DOHH2 (cell line): ENCODE measurements at regions not wholly inside any gene's neighbourhood (a gene's known extent, or its start where the extent isn't known, plus 50 kb on each side); places are given as distances from the start of the nearest gene placed in this dataset.

ENCODE experiments used
- H3F3A ChIP-seq: fragments of 200-600 bp; sonication (generic), shearing (Covaris generic); 2 replicates; pipeline ENCODE4 v1.6.0; 2016; ENCODE audit warnings: antibody characterized with exemption, mild to moderate bottlenecking; ENCODE audit not compliant: control insufficient read depth, insufficient read depth
- H3K27ac ChIP-seq: fragments of 200-600 bp; sonication (generic); 2 replicates; pipeline ENCODE4 v1.5.1; 2014; ENCODE audit warnings: low read depth, mild to moderate bottlenecking, low read length, moderate library complexity
- H3K27me3 ChIP-seq: fragments of 200-600 bp; sonication (generic); 2 replicates; pipeline ENCODE4 v1.6.1; 2014; ENCODE audit warnings: mild to moderate bottlenecking, low read length, mixed read lengths; ENCODE audit not compliant: control insufficient read depth
- H3K36me3 ChIP-seq: fragments of 200-600 bp; sonication (generic); 2 replicates; pipeline ENCODE4 v1.6.1; 2014; ENCODE audit warnings: mild to moderate bottlenecking, low read length, moderate library complexity, mixed read lengths; ENCODE audit not compliant: control insufficient read depth
- H3K4me1 ChIP-seq: fragments of 200-600 bp; sonication (generic); 2 replicates; pipeline ENCODE4 v1.6.1; 2014; ENCODE audit warnings: mild to moderate bottlenecking, low read length, mixed read lengths; ENCODE audit not compliant: control insufficient read depth
- H3K4me2 ChIP-seq: fragments of 200-600 bp; sonication (generic); 2 replicates; pipeline ENCODE4 v1.6.0; 2014; ENCODE audit warnings: mild to moderate bottlenecking, low read length, moderate library complexity
- H3K4me3 ChIP-seq: fragments of 200-600 bp; sonication (generic); 2 replicates; pipeline ENCODE4 v1.5.1; 2014; ENCODE audit warnings: mild to moderate bottlenecking, low read length, mixed read lengths
- H3K79me2 ChIP-seq: fragments of 200-600 bp; sonication (generic); 2 replicates; pipeline ENCODE4 v1.6.1; 2014; ENCODE audit warnings: mild to moderate bottlenecking, low read length, mixed read lengths; ENCODE audit not compliant: control insufficient read depth
- H3K9me2 ChIP-seq: fragments of 200-600 bp; sonication (generic); replicated peaks from 2 replicates; pipeline ENCODE4 v1.6.1; 2014; ENCODE audit warnings: mild to moderate bottlenecking, low read length, mixed read lengths; ENCODE audit not compliant: control insufficient read depth
- H3K9me3 ChIP-seq: fragments of 200-600 bp; sonication (generic); 2 replicates; pipeline ENCODE4 v1.6.1; 2014; ENCODE audit warnings: antibody characterized with exemption, low read length, mixed read lengths; ENCODE audit not compliant: control insufficient read depth, insufficient read depth
- H4K20me1 ChIP-seq: fragments of 200-600 bp; sonication (generic); 2 replicates; pipeline ENCODE4 v1.6.0; 2014; ENCODE audit warnings: low read depth, mild to moderate bottlenecking, antibody characterized with exemption, low read length, moderate library complexity; ENCODE audit not compliant: control insufficient read depth, insufficient read depth
- CTCF ChIP-seq: fragments of 200-600 bp; sonication (generic); IDR thresholded peaks from one replicate; pipeline ENCODE4 v1.5.1; 2014; ENCODE audit warnings: antibody characterized with exemption, mild to moderate bottlenecking, low read depth, low read length; ENCODE audit not compliant: poor library complexity, severe bottlenecking
- EZH2phosphoT487 ChIP-seq: fragments of 200-600 bp; sonication (generic); IDR thresholded peaks from 2 replicates; pipeline ENCODE4 v1.6.1; 2017; ENCODE audit warnings: borderline replicate concordance, mild to moderate bottlenecking, antibody characterized with exemption, low read length, moderate library complexity, mixed read lengths

- Histone ChIP-seq H3K9me3 (no peaks in the 10 kb centered on the region), H3K4me3 (no peak overlapping the region), H3K79me2 (no peaks in the 10 kb centered on the region), H4K20me1 (no peaks in the 10 kb centered on the region), H3K4me1 (no peaks in the 10 kb centered on the region), H3K9me2 (no peaks in the 10 kb centered on the region), H3K4me2 (no peak overlapping the region), H3K36me3 (no peaks in the 10 kb centered on the region), H3K27me3 (no peaks in the 10 kb centered on the region), H3K27ac (no peak overlapping the region), H3F3A (no peaks in the 10 kb centered on the region)
- TF ChIP-seq CTCF (no peak), EZH2phosphoT487 (no peak)
Observed at GRCh38 chr15:62722237-62722636, 320.3 kb upstream of the TPM1 start.

GRCh38 chr15:62726461-62726860, 316.1 kb upstream of the TPM1 start:
- Histone ChIP-seq H3K79me2 (no peaks in the 10 kb centered on the region), H3K9me2 (no peaks in the 10 kb centered on the region), H3F3A (no peaks in the 10 kb centered on the region), H3K36me3 (no peaks in the 10 kb centered on the region), H3K9me3 (no peaks in the 10 kb centered on the region), H4K20me1 (no peaks in the 10 kb centered on the region), H3K27me3 (no peaks in the 10 kb centered on the region), H3K4me3 (no peak overlapping the region), H3K4me2 (no peak overlapping the region), H3K27ac (no peak overlapping the region), H3K4me1 (no peaks in the 10 kb centered on the region)
- TF ChIP-seq CTCF (no peak), EZH2phosphoT487 (no peak)

- no peak overlapping the region for H3K27ac ChIP-seq
- no peaks in the 10 kb centered on the region for H3K4me1 ChIP-seq
- no peaks in the 10 kb centered on the region for H3K9me3 ChIP-seq
- H3K4me2 ChIP-seq, result no peak overlapping the region
- H3K4me3 ChIP-seq, result no peak overlapping the region
- 0 out of 2 replicates have a peak, but pooled peaks cover 3% of the 10 kb centered on the region for H3K27me3 ChIP-seq
- no peaks in the 10 kb centered on the region for H3K79me2 ChIP-seq
- no peak for TF ChIP-seq EZH2phosphoT487
- H3K36me3 ChIP-seq, result no peaks in the 10 kb centered on the region
- H3K9me2 ChIP-seq, result no peaks in the 10 kb centered on the region
- no peaks in the 10 kb centered on the region for H4K20me1 ChIP-seq
- H3F3A ChIP-seq, result no peaks in the 10 kb centered on the region
Observed at GRCh38 chr15:62727501-62727900, 315.0 kb upstream of the TPM1 start.

- Histone ChIP-seq H3K27ac (no peak overlapping the region), H3K4me2 (no peak overlapping the region), H3K4me3 (no peak overlapping the region), H3K27me3 (0 out of 2 replicates have a peak, but pooled peaks cover 3% of the 10 kb centered on the region), H4K20me1 (no peaks in the 10 kb centered on the region), H3K9me3 (no peaks in the 10 kb centered on the region), H3F3A (no peaks in the 10 kb centered on the region), H3K4me1 (no peaks in the 10 kb centered on the region), H3K36me3 (no peaks in the 10 kb centered on the region), H3K9me2 (no peaks in the 10 kb centered on the region), H3K79me2 (no peaks in the 10 kb centered on the region)
- TF ChIP-seq CTCF (no peak), EZH2phosphoT487 (no peak)
Observed at GRCh38 chr15:62730825-62731224, 311.7 kb upstream of the TPM1 start.
